ENCODE measurements at regions not wholly inside any gene's neighbourhood (a gene's known extent, or its start where the extent isn't known, plus 50 kb on each side); places are given as distances from the start of the nearest gene placed in this dataset.

DNA sequence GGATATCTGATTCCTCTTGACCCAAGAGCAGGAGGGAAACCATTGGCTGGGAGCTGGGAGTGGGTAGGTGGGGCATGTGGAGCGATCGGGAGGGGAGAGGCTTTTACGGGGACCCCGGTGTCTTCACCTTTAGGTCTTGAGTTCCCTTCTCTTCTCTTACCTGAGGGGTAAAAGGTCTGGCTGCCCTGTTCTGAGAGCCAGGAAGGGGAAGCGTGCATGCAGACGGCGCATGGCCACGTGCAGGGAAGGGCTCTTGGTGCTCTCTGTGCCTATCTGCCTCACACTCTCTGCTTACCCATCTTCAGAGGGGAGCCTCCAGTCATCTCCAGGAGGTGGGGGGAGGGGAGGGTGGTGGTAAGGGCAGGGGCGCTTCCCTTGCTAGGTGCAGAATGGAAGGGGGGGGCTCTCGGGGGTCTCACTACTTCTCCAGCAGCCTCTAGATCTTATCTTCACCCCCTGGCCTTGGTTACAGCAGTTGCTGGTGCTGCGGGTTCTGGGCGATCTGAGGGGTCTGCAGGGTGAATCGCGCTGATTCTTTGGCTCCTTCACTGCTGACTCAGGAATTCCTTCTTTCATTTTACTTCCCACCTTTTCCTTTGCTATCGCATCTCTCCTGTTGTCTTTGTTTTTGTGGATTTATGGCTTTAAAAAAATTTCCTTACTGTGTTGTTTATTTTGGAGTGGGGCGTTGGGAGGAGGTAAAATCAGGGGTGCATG lies 225.8 kb upstream of the HS6ST1 start:
- H3K36me3 ChIP-seq (ENCODE audit: low read depth) = no peaks in the 10 kb centered on the region

DNA sequence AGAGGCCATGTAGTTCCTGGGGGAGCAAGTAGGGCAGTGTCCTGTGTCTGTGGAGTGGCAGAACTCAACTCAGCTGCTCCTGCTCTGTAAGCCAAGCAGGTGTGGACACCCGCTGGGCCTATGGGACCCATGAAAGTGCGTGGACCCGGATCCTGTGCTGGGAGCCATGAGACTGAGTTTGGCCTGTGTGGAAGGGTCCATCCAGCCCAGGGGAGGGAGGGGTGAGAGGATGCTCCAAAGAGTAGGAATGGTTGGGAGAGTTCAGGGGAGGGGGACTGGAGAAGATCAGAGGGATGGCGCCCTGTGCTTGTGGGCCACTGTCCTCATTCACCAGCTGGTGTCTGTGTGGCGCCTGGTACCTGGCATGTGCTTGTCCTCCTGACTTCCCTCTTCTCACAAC lies 226.4 kb upstream of the HS6ST1 start:
- DNase-seq (ENCODE audit: low spot score) (no peak), ATAC-seq (ENCODE audit: low read depth) (no peak)
- Histone ChIP-seq H3K4me1 (ENCODE audit: insufficient read depth, poor library complexity, severe bottlenecking) (no peaks in the 10 kb centered on the region), H3K27me3 (ENCODE audit: insufficient read depth, poor library complexity, severe bottlenecking) (no peaks in the 10 kb centered on the region), H3K36me3 (ENCODE audit: low read depth) (no peaks in the 10 kb centered on the region), H3K9me3 (ENCODE audit: severe bottlenecking) (no peaks in the 10 kb centered on the region), H3K27ac (ENCODE audit: poor library complexity, severe bottlenecking) (no peak overlapping the region), H3K4me3 (ENCODE audit: severe bottlenecking) (no peak overlapping the region)
- no peak for TF ChIP-seq CTCF (IDR thresholded peaks at IDR 0.05; ENCODE audit: poor library complexity, severe bottlenecking)

More for the DNA sequence above, 225.8 kb upstream of the HS6ST1 start:
- ATAC-seq (ENCODE audit: low read depth) = no peak
- Histone ChIP-seq H3K4me3 (ENCODE audit: severe bottlenecking) (no peak overlapping the region), H3K27me3 (ENCODE audit: insufficient read depth, poor library complexity, severe bottlenecking) (no peaks in the 10 kb centered on the region), H3K4me1 (ENCODE audit: insufficient read depth, poor library complexity, severe bottlenecking) (no peaks in the 10 kb centered on the region), H3K9me3 (ENCODE audit: severe bottlenecking) (no peaks in the 10 kb centered on the region), H3K27ac (ENCODE audit: poor library complexity, severe bottlenecking) (no peak overlapping the region)
- DNase-seq (ENCODE audit: low spot score) = no peak
- TF ChIP-seq CTCF (IDR thresholded peaks at IDR 0.05; ENCODE audit: poor library complexity, severe bottlenecking) = no peak

DNA sequence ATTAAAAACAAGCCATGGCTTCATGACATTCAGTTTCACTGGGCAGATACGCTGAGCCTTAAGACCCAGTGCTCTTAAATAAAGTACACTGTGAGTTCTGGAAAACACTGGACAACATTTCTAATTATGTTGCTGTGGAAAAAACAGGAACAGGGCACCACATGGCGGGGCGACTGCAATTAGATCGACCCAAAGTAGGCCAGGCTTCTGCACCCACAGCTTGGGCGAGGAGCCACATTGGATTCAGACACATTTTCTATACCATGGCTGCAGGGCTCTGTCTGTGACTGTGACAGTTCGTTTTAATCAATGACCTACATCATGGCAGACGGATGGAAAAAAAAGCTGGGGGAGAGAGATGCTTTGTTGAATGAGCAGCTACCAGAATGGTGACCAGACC lies 227.2 kb upstream of the HS6ST1 start:
- DNase-seq (ENCODE audit: low spot score) (no peak), ATAC-seq (ENCODE audit: low read depth) (no peak)
- no peaks in the 10 kb centered on the region for H3K9me3 ChIP-seq (ENCODE audit: severe bottlenecking)
- no peaks in the 10 kb centered on the region for H3K36me3 ChIP-seq (ENCODE audit: low read depth)
- no peak overlapping the region for H3K4me3 ChIP-seq (ENCODE audit: severe bottlenecking)
- no peak for TF ChIP-seq CTCF (IDR thresholded peaks at IDR 0.05; ENCODE audit: poor library complexity, severe bottlenecking)
- H3K27ac ChIP-seq (ENCODE audit: poor library complexity, severe bottlenecking) = no peak overlapping the region
- H3K27me3 ChIP-seq (ENCODE audit: insufficient read depth, poor library complexity, severe bottlenecking) = no peaks in the 10 kb centered on the region
- H3K4me1 ChIP-seq (ENCODE audit: insufficient read depth, poor library complexity, severe bottlenecking) = no peaks in the 10 kb centered on the region

- no peaks in the 10 kb centered on the region for H3K36me3 ChIP-seq (ENCODE audit: low read depth)
- DNase-seq (ENCODE audit: low spot score) = no peak
- no peak overlapping the region for H3K4me3 ChIP-seq (ENCODE audit: severe bottlenecking)
- ATAC-seq (ENCODE audit: low read depth) = no peak
- H3K27me3 ChIP-seq (ENCODE audit: insufficient read depth, poor library complexity, severe bottlenecking) = no peaks in the 10 kb centered on the region
- H3K9me3 ChIP-seq (ENCODE audit: severe bottlenecking) = no peaks in the 10 kb centered on the region
- TF ChIP-seq CTCF (IDR thresholded peaks at IDR 0.05; ENCODE audit: poor library complexity, severe bottlenecking) = no peak
- H3K27ac ChIP-seq (ENCODE audit: poor library complexity, severe bottlenecking) = no peak overlapping the region
- H3K4me1 ChIP-seq (ENCODE audit: insufficient read depth, poor library complexity, severe bottlenecking) = no peaks in the 10 kb centered on the region
Measured at GRCh38 chr2:128547667-128548066, 229.0 kb upstream of the HS6ST1 start.

GRCh38 chr2:128548461-128548891 lies 229.8 kb upstream of the HS6ST1 start:
- no peak for TF ChIP-seq CTCF (IDR thresholded peaks at IDR 0.05; ENCODE audit: poor library complexity, severe bottlenecking)
- no peaks in the 10 kb centered on the region for H3K36me3 ChIP-seq (ENCODE audit: low read depth)
- no peak overlapping the region for H3K4me3 ChIP-seq (ENCODE audit: severe bottlenecking)
- no peaks in the 10 kb centered on the region for H3K27me3 ChIP-seq (ENCODE audit: insufficient read depth, poor library complexity, severe bottlenecking)
- DNase-seq (ENCODE audit: low spot score) = no peak
- no peaks in the 10 kb centered on the region for H3K4me1 ChIP-seq (ENCODE audit: insufficient read depth, poor library complexity, severe bottlenecking)
- H3K27ac ChIP-seq (ENCODE audit: poor library complexity, severe bottlenecking) = no peak overlapping the region
- H3K9me3 ChIP-seq (ENCODE audit: severe bottlenecking) = no peaks in the 10 kb centered on the region
- no peak for ATAC-seq (ENCODE audit: low read depth)
